GM21447 (cell line): ENCODE measurements at regions not wholly inside any gene's neighbourhood (a gene's known extent, or its start where the extent isn't known, plus 50 kb on each side); places are given as distances from the start of the nearest gene placed in this dataset.
"Not testable (repeated sequence)": the region's sequence is repeated elsewhere in the genome, so short reads cannot be mapped to it uniquely, and the experiment has no call there.

ENCODE experiments used
- ATAC-seq: cut with Tn5 transposase; IDR thresholded peaks from one replicate; pipeline ENCODE4 v1.9.1; 2021; ENCODE audit not compliant: unreplicated experiment

- no peak for ATAC-seq
Measured at GRCh38 chr10:5576780-5577624, 52.2 kb downstream of the CALML3 start.

DNA sequence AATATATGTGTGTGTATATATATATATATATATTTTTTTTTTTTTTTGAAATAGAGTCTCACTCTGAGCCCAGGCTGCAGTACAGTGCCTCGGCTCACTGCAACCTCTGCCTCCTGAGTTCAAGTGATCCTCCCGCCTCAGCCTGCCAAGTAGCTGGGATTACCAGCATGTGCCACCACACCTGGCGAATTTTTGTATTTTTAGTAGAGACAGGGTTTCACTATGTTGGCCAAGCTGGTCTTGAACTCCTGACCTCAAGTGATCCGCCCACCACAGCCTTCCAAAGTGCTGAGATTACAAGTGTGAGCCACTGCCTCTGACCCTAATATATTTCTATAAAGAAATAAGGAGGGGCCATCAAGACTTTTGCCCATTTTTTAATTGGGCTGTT, 55.3 kb downstream of the CALML3 start:
- not testable (repeated sequence) for ATAC-seq

- peak; percentile 65 for ATAC-seq
Measured at GRCh38 chr10:5581670-5582566, 57.2 kb downstream of the CALML3 start.

DNA sequence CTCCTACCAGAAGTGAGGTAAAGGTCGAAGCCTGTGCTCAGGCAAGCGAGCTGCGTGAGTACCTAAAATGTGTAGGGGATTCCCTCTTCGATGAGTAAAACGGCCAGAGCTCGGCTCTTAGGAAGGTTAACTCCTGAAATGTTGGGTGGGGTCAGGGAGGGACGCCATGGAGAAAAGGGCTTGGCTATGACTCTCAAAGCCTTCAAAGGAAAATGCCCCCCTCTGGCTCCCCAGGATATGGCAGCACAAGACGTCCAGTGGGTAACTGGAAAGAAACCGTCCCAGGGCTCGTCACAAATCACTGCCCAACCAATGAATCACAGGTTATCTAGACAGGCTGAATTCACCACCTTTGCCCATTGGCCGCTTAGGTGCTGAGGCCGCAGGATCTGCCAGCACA, 58.0 kb downstream of the CALML3 start:
- no peak for ATAC-seq

- ATAC-seq = peak; percentile 54
Measured at GRCh38 chr10:5583525-5584175, 58.9 kb downstream of the CALML3 start.

GRCh38 chr10:5584895-5585516, 60.2 kb downstream of the CALML3 start:
- ATAC-seq = no peak

DNA sequence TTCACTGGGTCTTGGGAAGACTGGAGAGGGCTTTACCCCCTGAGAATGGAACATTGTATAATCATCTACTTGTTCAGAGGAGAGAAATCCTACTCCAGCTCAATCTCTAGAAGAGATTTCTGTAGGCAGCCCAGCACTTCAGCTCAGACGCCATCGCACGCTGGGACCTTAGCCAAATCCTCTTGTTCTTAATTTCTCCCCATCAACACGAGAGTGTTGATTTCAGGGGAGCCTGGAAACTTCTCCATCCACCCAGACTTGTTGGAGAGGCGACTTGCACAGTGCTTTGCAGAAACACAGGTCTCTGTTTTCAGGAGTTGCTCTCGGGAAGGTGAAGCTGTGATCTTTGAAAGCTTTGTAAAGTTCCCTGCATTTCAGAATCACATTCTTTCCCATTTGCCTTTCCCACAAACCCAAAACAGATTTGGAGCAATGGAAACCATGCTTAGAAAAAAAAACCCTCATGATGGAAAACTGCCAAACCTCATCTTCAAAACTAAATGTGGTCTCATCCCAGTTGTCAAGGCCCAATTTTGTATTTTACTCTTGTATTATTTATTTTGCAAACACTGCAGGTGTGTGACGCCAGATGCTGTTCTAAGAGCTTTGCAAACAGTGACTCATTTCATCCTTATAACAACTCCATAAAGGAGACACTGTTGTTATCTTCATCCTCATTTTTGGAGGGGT, 60.9 kb downstream of the CALML3 start:
- no peak for ATAC-seq

DNA sequence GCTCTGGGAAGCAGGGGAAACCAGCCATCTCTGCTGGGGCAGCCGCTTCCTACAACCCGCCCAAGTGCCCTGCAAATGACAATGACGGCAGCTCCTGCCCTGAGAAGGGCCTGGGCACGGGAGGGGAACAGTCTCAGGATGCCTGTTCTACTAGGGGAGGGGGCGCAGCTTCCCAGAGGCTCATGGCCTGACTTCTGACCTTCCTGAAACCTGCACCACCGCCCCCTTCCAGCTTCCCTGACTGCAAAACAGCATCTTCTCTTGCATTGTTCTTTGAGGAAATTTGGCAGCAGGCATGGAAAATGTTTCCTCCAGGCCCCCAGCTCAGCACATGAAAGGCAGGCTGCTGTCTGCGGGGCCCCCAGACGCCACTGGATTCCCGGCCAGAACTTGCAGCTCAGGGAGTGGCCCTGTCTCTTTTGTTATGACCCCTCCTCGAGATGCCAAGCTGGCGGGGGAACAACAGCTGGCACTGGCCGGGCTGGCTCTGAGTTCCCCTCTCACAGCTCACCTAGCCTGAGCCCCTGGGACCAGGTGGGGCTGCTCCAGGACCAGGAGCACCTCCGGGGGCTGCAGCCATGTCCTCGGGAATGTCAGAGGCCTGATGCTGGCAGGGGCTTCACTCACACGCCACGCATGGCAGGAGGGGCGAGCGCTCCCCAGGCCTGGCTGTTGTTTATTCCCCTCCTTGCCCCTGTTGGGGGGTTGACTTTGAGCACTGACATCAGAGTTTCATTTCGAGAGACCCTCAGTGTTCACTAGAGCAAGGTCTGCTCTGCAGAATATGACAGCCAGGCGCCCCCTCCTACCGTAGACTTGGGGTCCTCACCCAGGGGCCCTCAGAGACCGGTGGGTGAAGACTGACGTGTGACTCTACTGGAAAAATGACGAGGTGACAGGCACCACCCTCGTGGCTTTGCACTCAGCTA, 62.7 kb downstream of the CALML3 start:
- no peak for ATAC-seq

DNA sequence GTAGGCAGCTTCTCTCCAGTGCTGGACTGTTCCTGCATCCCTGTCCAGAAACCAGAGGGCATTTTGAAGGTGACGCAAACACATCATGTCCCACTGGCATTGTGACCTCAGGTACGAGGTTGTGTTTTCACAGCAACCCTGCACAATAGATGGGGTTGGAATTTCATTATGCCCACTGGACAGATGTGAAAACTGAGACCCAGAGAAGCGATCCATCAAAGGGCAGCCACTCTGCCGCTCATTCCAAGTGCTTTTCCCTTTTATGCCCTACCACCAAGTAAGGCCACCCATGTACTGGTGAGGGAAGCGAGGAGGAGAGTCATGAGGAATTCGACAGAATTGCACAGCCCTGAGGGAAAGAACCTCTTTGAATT, 63.3 kb downstream of the CALML3 start:
- ATAC-seq = no peak

GRCh38 chr10:5588603-5589002, 63.8 kb downstream of the CALML3 start:
- ATAC-seq = no peak
